Activated CD4-positive, alpha-beta memory T cell treated with anti-CD3 and anti-CD28 coated beads for 36 hours (primary cell): ENCODE measurements at regions not wholly inside any gene's neighbourhood (a gene's known extent, or its start where the extent isn't known, plus 50 kb on each side); places are given as distances from the start of the nearest gene placed in this dataset.

Experiments
- CTCF ChIA-PET: fragments of 350-600 bp; sonication (Branson Sonifier 250); formaldehyde crosslinking; loops from one replicate; lab custom pipeline; 2021; ENCODE audit warnings: antibody characterized with exemption, inconsistent platforms; lab: Charles Lee
- POLR2A ChIA-PET: fragments of 350-600 bp; sonication (Branson Sonifier 250); formaldehyde crosslinking; loops from one replicate; lab custom pipeline; 2021; ENCODE audit warnings: antibody characterized with exemption; lab: Charles Lee
- DNase-seq: peaks from one replicate; pipeline ENCODE4 v3.0.0-alpha.2; 2020
- H3K27ac Mint-ChIP-seq: one replicate; pipeline ENCODE4 v1.8.0; 2021; ENCODE audit warnings: mixed read lengths
- H3K27me3 Mint-ChIP-seq: one replicate; pipeline ENCODE4 v1.8.0; 2021; ENCODE audit warnings: mixed read lengths
- H3K36me3 Mint-ChIP-seq: one replicate; pipeline ENCODE4 v1.8.0; 2021; ENCODE audit warnings: mixed read lengths
- H3K4me1 Mint-ChIP-seq: one replicate; pipeline ENCODE4 v1.8.0; 2021; ENCODE audit warnings: low read depth, mixed read lengths
- H3K4me3 Mint-ChIP-seq: one replicate; pipeline ENCODE4 v1.8.0; 2021; ENCODE audit warnings: mild to moderate bottlenecking, mixed read lengths
- H3K9me3 Mint-ChIP-seq: one replicate; pipeline ENCODE4 v1.8.0; 2021; ENCODE audit warnings: mixed read lengths
- intact Hi-C: fragments of 100-400 bp; cut with micrococcal nuclease; formaldehyde crosslinking; loops from one replicate; pipeline ENCODE4 v1.15.1; 2023

DNA sequence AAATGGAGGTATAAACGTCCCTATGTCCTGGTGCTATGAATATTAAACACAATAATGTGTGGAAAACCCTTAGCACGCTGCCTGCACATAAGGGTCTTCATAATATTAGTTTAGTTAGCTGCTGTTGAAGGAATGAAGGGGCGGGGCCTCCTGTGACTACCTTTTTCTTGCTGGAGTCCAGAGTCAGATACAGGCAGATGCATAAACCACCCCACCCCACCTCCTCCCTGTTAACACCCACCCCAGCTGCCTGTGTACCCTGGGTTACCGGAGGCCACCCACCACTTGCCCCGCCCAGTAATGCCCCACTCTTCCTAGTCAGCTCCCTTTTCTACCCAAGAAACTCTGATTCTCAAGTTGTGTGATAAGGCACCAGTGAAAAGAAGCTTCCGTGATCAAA, 158.4 kb downstream of the EN1 start:
- H3K4me1 Mint-ChIP-seq: no peaks in the 10 kb centered on the region
- CTCF ChIA-PET: no interaction called here
- no peaks in the 10 kb centered on the region for H3K36me3 Mint-ChIP-seq
- H3K9me3 Mint-ChIP-seq: no peaks in the 10 kb centered on the region
- H3K27ac Mint-ChIP-seq: no peak overlapping the region
- no peak overlapping the region for H3K4me3 Mint-ChIP-seq
- intact Hi-C loops: no loop called here
- POLR2A ChIA-PET: no interaction called here
- no peak for DNase-seq
- no peaks in the 10 kb centered on the region for H3K27me3 Mint-ChIP-seq

DNA sequence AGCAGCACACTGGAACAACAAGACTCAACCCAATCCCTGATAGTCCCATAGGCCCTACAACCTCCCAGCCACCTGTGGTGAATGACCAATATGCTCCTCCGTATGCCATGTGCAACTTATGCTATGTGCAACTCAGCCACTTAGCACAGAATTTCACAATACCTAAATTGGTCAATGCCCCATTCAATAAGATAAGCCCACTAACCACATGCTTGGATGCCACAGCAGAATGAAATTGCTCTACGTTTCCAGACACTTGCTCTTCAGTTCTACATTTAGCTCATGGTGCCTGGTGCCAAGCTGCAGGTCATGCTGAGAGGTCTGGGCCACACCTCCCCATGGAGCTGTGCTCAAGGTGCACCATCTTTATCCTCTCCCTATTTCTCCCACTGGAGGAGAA, 159.8 kb downstream of the EN1 start:
- DNase-seq: no peak
- CTCF ChIA-PET: no interaction called here
- Mint-ChIP-seq H3K4me3 (no peak overlapping the region), H3K27me3 (no peaks in the 10 kb centered on the region), H3K4me1 (no peaks in the 10 kb centered on the region), H3K9me3 (no peaks in the 10 kb centered on the region), H3K36me3 (no peaks in the 10 kb centered on the region), H3K27ac (no peak overlapping the region)
- intact Hi-C loops: no loop called here
- POLR2A ChIA-PET: no interaction called here

- Mint-ChIP-seq H3K9me3 (no peaks in the 10 kb centered on the region), H3K27ac (no peak overlapping the region), H3K36me3 (no peaks in the 10 kb centered on the region), H3K4me3 (no peak overlapping the region), H3K27me3 (no peaks in the 10 kb centered on the region), H3K4me1 (no peaks in the 10 kb centered on the region)
- DNase-seq: no peak
- ChIA-PET CTCF (no interaction called here), POLR2A (no interaction called here)
- intact Hi-C loops: no loop called here
These were observed 160.3 kb downstream of the EN1 start for GRCh38 chr2:118687192-118687591.

DNA sequence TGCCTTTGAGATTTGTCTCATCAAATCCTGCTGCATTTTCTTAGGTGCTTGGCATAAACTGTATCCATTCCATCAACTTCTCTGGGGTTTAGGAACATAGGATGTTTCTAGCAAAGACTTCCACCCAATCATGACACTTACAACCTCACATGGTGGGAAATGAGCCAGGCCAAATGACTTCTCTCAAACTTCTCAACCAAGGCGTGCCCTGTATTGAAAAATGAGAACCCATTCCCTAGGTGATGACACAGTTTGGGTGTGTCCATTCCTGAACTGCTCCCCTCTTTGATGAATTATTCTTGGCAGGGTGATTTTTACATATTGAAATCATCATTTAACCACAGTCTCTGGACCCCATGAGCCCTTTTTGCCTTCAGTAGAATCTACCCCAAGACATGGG, 161.1 kb downstream of the EN1 start:
- intact Hi-C loops: no loop called here
- H3K4me3 Mint-ChIP-seq: no peak overlapping the region
- no peak overlapping the region for H3K27ac Mint-ChIP-seq
- CTCF ChIA-PET: no interaction called here
- H3K36me3 Mint-ChIP-seq: no peaks in the 10 kb centered on the region
- H3K27me3 Mint-ChIP-seq: no peaks in the 10 kb centered on the region
- no peak for DNase-seq
- no peaks in the 10 kb centered on the region for H3K9me3 Mint-ChIP-seq
- no peaks in the 10 kb centered on the region for H3K4me1 Mint-ChIP-seq
- POLR2A ChIA-PET: no interaction called here

DNA sequence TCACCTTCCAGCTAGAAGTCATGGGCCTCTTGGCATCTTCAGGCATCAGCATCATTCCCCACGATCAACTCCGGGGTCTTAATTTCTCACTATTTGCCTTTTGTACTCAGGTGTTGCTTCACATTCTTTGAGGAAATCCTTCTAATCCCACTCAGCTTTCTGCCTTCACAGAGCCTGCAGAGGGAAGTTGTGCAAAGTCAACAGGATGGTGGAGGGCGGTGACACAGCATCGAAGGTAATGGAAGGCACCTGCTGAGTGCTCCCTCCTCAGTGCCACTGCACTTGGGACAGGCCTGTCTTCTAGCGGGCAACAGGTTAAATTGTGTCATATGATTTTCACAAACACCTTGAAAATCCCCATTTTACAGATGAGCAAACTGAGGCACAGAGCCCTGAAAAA, 164.0 kb downstream of the EN1 start:
- H3K9me3 Mint-ChIP-seq: no peaks in the 10 kb centered on the region
- intact Hi-C loops: no loop called here

DNA sequence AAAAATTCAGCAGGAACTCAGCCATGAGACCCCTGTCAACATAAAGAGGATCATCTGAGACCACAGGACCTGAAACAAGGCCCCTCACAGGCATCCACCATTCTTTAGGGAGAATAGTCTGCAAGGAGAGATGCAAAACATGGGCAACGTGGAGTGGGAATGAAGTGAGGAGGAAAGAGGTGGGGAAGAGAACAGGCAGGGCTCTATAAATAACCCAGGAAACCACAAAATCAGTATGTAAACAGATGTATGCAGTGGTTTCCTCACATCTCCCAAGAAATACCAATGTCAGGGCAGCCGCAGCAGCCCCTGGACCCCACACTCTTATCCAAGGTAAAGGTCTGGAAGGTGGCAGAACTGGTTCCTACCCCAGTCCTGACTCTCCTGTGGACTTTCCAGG, 168.5 kb downstream of the EN1 start:
- H3K36me3 Mint-ChIP-seq: no peaks in the 10 kb centered on the region
- no peaks in the 10 kb centered on the region for H3K4me1 Mint-ChIP-seq
- no peak for DNase-seq
- ChIA-PET POLR2A (no interaction called here), CTCF (no interaction called here)
- H3K4me3 Mint-ChIP-seq: no peak overlapping the region
- intact Hi-C loops: no loop called here
- no peak overlapping the region for H3K27ac Mint-ChIP-seq
- H3K27me3 Mint-ChIP-seq: peaks cover 3% of the 10 kb centered on the region
- H3K9me3 Mint-ChIP-seq: no peaks in the 10 kb centered on the region

More for the DNA sequence above, 164.0 kb downstream of the EN1 start:
- no peaks in the 10 kb centered on the region for H3K36me3 Mint-ChIP-seq
- H3K4me1 Mint-ChIP-seq: no peaks in the 10 kb centered on the region
- no peak overlapping the region for H3K27ac Mint-ChIP-seq
- H3K4me3 Mint-ChIP-seq: no peak overlapping the region
- peaks cover 3% of the 10 kb centered on the region for H3K27me3 Mint-ChIP-seq
- ChIA-PET CTCF (no interaction called here), POLR2A (no interaction called here)
- DNase-seq: no peak

GRCh38 chr2:118677546-118677945, 169.9 kb downstream of the EN1 start:
- H3K4me1 Mint-ChIP-seq: no peaks in the 10 kb centered on the region
- intact Hi-C loops: no loop called here
- DNase-seq: no peak
- POLR2A ChIA-PET: no interaction called here
- H3K36me3 Mint-ChIP-seq: no peaks in the 10 kb centered on the region
- H3K27ac Mint-ChIP-seq: no peak overlapping the region
- no peaks in the 10 kb centered on the region for H3K9me3 Mint-ChIP-seq
- no peak overlapping the region for H3K4me3 Mint-ChIP-seq
- CTCF ChIA-PET: no interaction called here
- H3K27me3 Mint-ChIP-seq: peaks cover 3% of the 10 kb centered on the region

DNA sequence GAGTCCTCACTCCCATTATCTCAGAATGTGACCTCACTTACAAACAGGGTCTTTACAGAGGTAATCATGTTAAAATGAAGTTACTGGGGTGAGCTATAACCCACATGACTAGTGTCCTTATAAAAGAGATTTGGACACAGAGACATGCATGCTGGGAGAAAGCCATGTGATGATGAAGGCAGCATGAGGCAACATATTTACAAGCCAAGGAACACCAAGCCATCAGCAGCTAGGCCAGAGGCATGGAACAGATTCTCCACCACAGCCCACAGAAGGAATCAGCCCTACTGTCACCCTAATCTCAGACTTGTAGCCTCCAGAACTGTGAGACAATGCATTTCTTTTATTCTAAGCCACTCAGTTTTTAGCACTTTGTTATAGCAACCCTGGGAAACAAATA, 171.9 kb downstream of the EN1 start:
- no peaks in the 10 kb centered on the region for H3K4me1 Mint-ChIP-seq
- no peaks in the 10 kb centered on the region for H3K36me3 Mint-ChIP-seq
- H3K9me3 Mint-ChIP-seq: no peaks in the 10 kb centered on the region
- H3K27ac Mint-ChIP-seq: no peak overlapping the region
- H3K27me3 Mint-ChIP-seq: no peaks in the 10 kb centered on the region
- DNase-seq: no peak
- CTCF ChIA-PET: no interaction called here
- POLR2A ChIA-PET: no interaction called here
- intact Hi-C loops: no loop called here
- no peak overlapping the region for H3K4me3 Mint-ChIP-seq

- Mint-ChIP-seq H3K27me3 (no peaks in the 10 kb centered on the region), H3K4me1 (no peaks in the 10 kb centered on the region), H3K36me3 (no peaks in the 10 kb centered on the region), H3K27ac (no peak overlapping the region), H3K9me3 (no peaks in the 10 kb centered on the region), H3K4me3 (no peak overlapping the region)
- POLR2A ChIA-PET: no interaction called here
- CTCF ChIA-PET: no interaction called here
- no peak for DNase-seq
- intact Hi-C loops: no loop called here
These were observed 174.8 kb downstream of the EN1 start for GRCh38 chr2:118672571-118673158.

- DNase-seq: no peak
- Mint-ChIP-seq H3K36me3 (no peaks in the 10 kb centered on the region), H3K27ac (no peak overlapping the region), H3K27me3 (no peaks in the 10 kb centered on the region), H3K4me3 (no peak overlapping the region), H3K9me3 (no peaks in the 10 kb centered on the region), H3K4me1 (no peaks in the 10 kb centered on the region)
- intact Hi-C loops: no loop called here
- POLR2A ChIA-PET: no interaction called here
- CTCF ChIA-PET: no interaction called here
These were observed 175.6 kb downstream of the EN1 start for GRCh38 chr2:118671701-118672454.

DNA sequence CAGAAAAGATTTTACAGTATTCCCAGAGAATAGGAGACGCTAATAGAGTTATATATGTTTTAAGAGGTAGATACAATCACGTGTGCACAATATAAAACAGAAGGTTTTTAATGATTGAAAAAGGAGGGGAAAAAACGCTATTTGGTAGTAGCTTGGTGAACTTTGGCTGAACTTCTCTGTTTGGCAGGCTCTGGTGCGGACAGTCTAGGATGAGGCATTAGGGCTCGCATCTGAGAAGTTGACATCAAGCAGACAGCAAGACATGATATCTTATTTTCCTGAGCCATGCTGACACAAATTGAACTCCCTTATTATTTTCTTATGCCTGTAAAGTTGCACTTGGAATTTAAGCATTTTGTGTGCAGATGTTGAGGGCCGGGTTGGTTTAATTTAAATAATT, 176.6 kb downstream of the EN1 start:
- DNase-seq: no peak
- Mint-ChIP-seq H3K27me3 (no peaks in the 10 kb centered on the region), H3K4me3 (no peak overlapping the region), H3K4me1 (no peaks in the 10 kb centered on the region), H3K9me3 (no peaks in the 10 kb centered on the region), H3K27ac (no peak overlapping the region), H3K36me3 (no peaks in the 10 kb centered on the region)
- CTCF ChIA-PET: no interaction called here
- intact Hi-C loops: no loop called here
- POLR2A ChIA-PET: no interaction called here

GRCh38 chr2:118670276-118670675, 177.2 kb downstream of the EN1 start:
- no peaks in the 10 kb centered on the region for H3K9me3 Mint-ChIP-seq
- no peaks in the 10 kb centered on the region for H3K27me3 Mint-ChIP-seq
- intact Hi-C loops: no loop called here
- DNase-seq: no peak
- H3K27ac Mint-ChIP-seq: no peak overlapping the region
- no peaks in the 10 kb centered on the region for H3K36me3 Mint-ChIP-seq
- ChIA-PET POLR2A (no interaction called here), CTCF (no interaction called here)
- no peak overlapping the region for H3K4me3 Mint-ChIP-seq
- no peaks in the 10 kb centered on the region for H3K4me1 Mint-ChIP-seq

DNA sequence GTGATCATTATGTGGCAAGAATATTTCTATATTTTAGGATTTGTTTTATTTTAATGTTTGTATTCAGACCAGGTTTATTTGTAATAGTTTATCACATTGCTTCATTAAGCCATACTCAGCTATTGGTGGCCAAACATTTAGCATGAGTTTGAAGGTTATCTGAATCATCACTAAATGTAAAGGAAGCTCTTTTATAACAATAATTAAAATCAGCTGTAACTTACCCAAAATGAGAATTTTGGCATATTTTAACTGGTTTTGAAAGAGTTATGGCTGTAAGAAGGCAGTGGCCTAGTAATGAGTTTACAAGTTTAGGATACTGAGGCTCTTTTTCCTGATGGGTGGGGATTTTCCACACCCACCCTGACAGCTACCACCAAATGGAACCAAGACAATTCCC, 177.8 kb downstream of the EN1 start:
- Mint-ChIP-seq H3K4me1 (no peaks in the 10 kb centered on the region), H3K9me3 (no peaks in the 10 kb centered on the region), H3K27me3 (no peaks in the 10 kb centered on the region), H3K27ac (no peak overlapping the region), H3K36me3 (no peaks in the 10 kb centered on the region), H3K4me3 (no peak overlapping the region)
- intact Hi-C loops: no loop called here
- ChIA-PET POLR2A (no interaction called here), CTCF (no interaction called here)
- DNase-seq: no peak
